HCT116 (cell line): ENCODE measurements at regions not wholly inside any gene's neighbourhood (a gene's known extent, or its start where the extent isn't known, plus 50 kb on each side); places are given as distances from the start of the nearest gene placed in this dataset.

ENCODE experiments used
- ATAC-seq: fragments of 200-7000 bp; cut with Tn5 transposase; 2 replicates; pipeline ENCODE4 v1.9.1; 2020; ENCODE audit warnings: mild to moderate bottlenecking, moderate library complexity
- BruUV-seq: library from RNA; stranded (reverse); fragments of 400-500 nt; replicated peaks from 2 replicates; lab custom pipeline; 2021; lab: Mats Ljungman, UMichigan
- CTCF ChIA-PET: fragments of 300-600 bp; sonication (Branson Sonifier 250); formaldehyde crosslinking; loops from one replicate; lab custom pipeline; 2021; ENCODE audit warnings: antibody characterized with exemption; lab: Charles Lee
- POLR2A ChIA-PET: fragments of 300-600, 350-600 bp; sonication (Branson Sonifier 250); formaldehyde crosslinking; loops from one replicate; lab custom pipeline; 2021; ENCODE audit warnings: antibody characterized with exemption; lab: Charles Lee
- RAD21 ChIA-PET, 2 experiments: fragments of 300-600 bp; sonication (Branson Sonifier 250); formaldehyde crosslinking; loops; one replicate each; lab custom pipeline; 2023; ENCODE audit warnings: low total read pairs in 2 of 2; ENCODE audit not compliant: uncharacterized antibody in 2 of 2, unreplicated experiment in 2 of 2, low non-redundant PET in 1 of 2; lab: Charles Lee
- DNase-seq: peaks from one replicate; pipeline ENCODE4 v3.0.0-alpha.2; 2010; ENCODE audit warnings: low read depth, low spot score
- H2AFZ ChIP-seq: fragments of 200-600 bp; shearing (Covaris generic), sonication (generic); 2 replicates; pipeline ENCODE4 v1.6.1; 2017; ENCODE audit warnings: low read depth, mixed run types, mixed read lengths, antibody characterized with exemption, low read length; ENCODE audit not compliant: poor library complexity, severe bottlenecking
- H3K27ac ChIP-seq: 2 replicates; pipeline ENCODE4 v1.5.1; 2012; ENCODE audit warnings: low read depth, low read length
- H3K27me3 ChIP-seq: fragments of 200-600 bp; sonication (generic); 2 replicates; pipeline ENCODE4 v1.6.1; 2016; ENCODE audit warnings: mixed run types, low read length, mixed read lengths; ENCODE audit not compliant: insufficient read depth
- H3K36me3 ChIP-seq, 2 experiments: fragments of 200-500 bp in 1 of 2; fragments of 200-600 bp in 1 of 2; sonication (Bioruptor generic) in 1 of 2; sonication (generic) in 1 of 2; 2 replicates each; pipeline versions ENCODE4 v1.5.1 to v1.6.1; 2014 to 2016; ENCODE audit warnings: low read length in 2 of 2, inconsistent platforms in 1 of 2, mixed read lengths in 1 of 2, mixed run types in 1 of 2; ENCODE audit not compliant: insufficient read depth in 2 of 2, control insufficient read depth in 1 of 2
- H3K4me1 ChIP-seq, 2 experiments: fragments of 200-600 bp in 1 of 2; sonication (generic) in 1 of 2; 2 replicates each; pipeline versions ENCODE4 v1.5.1 to v1.6.1; 2012 to 2017; ENCODE audit warnings: low read length in 2 of 2, inconsistent platforms in 1 of 2, mild to moderate bottlenecking in 1 of 2, mixed read lengths in 1 of 2, mixed run types in 1 of 2, moderate library complexity in 1 of 2; ENCODE audit not compliant: insufficient read depth in 2 of 2, control insufficient read depth in 1 of 2
- H3K4me2 ChIP-seq: fragments of 200-600 bp; sonication (generic); 2 replicates; pipeline ENCODE4 v1.6.1; 2017; ENCODE audit warnings: mixed run types, low read length, mixed read lengths
- H3K4me3 ChIP-seq, 2 experiments: fragments of 200-600 bp in 1 of 2; sonication (generic) in 1 of 2; replicated peaks in 1 of 2; 2 replicates each; pipeline ENCODE4 v1.5.1; 2011 to 2016; ENCODE audit warnings: low read length in 2 of 2, control low read depth in 1 of 2, low read depth in 1 of 2, mild to moderate bottlenecking in 1 of 2, mixed read lengths in 1 of 2, mixed run types in 1 of 2
- H3K79me2 ChIP-seq: fragments of 200-600 bp; sonication (generic); 2 replicates; pipeline ENCODE4 v1.6.1; 2017; ENCODE audit warnings: mild to moderate bottlenecking, mixed run types, low read length, moderate library complexity, mixed read lengths; ENCODE audit not compliant: insufficient read depth
- H3K9ac ChIP-seq: fragments of 200-600 bp; sonication (generic); 2 replicates; pipeline ENCODE4 v1.6.1; 2016; ENCODE audit warnings: low read length, mixed read lengths
- H3K9me2 ChIP-seq: fragments of 200-600 bp; sonication (generic), shearing (Covaris generic); 2 replicates; pipeline ENCODE4 v1.6.1; 2017; ENCODE audit warnings: mixed run types, mild to moderate bottlenecking, moderate library complexity; ENCODE audit not compliant: insufficient read depth
- H3K9me3 ChIP-seq, 2 experiments: fragments of 200-500 bp in 1 of 2; fragments of 200-600 bp in 1 of 2; sonication (Bioruptor generic) in 1 of 2; sonication (generic) in 1 of 2; 2 replicates each; pipeline ENCODE4 v1.6.1; 2014 to 2017; ENCODE audit warnings: low read length in 2 of 2, mixed read lengths in 2 of 2, inconsistent platforms in 1 of 2, low read depth in 1 of 2, mild to moderate bottlenecking in 1 of 2, mixed run types in 1 of 2, moderate library complexity in 1 of 2; ENCODE audit not compliant: control insufficient read depth in 1 of 2, insufficient read depth in 1 of 2
- H4K20me1 ChIP-seq: fragments of 200-600 bp; sonication (generic), shearing (Covaris generic); 2 replicates; pipeline ENCODE4 v1.6.1; 2017; ENCODE audit warnings: mixed run types, mild to moderate bottlenecking, moderate library complexity; ENCODE audit not compliant: insufficient read depth
- CBX3 ChIP-seq: IDR thresholded peaks from 2 replicates; pipeline ENCODE4 v1.6.1; 2012; ENCODE audit warnings: low read depth
- EGR1 ChIP-seq: IDR thresholded peaks from 2 replicates; pipeline ENCODE4 v1.6.1; 2012; ENCODE audit warnings: low read depth
- EZH2 ChIP-seq: fragments of 200-600 bp; sonication (generic); IDR thresholded peaks from 2 replicates; pipeline ENCODE4 v1.6.1; 2017; ENCODE audit warnings: antibody characterized with exemption, mixed run types
- POLR2AphosphoS5 ChIP-seq: IDR thresholded peaks from 2 replicates; pipeline ENCODE4 v1.6.1; 2011; ENCODE audit warnings: mild to moderate bottlenecking, low read depth, low read length, moderate library complexity
- RAD21 ChIP-seq: IDR thresholded peaks from 2 replicates; pipeline ENCODE4 v1.6.1; 2012; ENCODE audit warnings: low read depth, mild to moderate bottlenecking
- SP1 ChIP-seq: IDR thresholded peaks from 2 replicates; pipeline ENCODE4 v1.6.1; 2012; ENCODE audit warnings: low read depth
- SRF ChIP-seq: IDR thresholded peaks from 2 replicates; pipeline ENCODE4 v1.6.1; 2012; ENCODE audit warnings: low read depth
- TCF7L2 ChIP-seq: IDR thresholded peaks from 2 replicates; pipeline ENCODE4 v1.7.0; 2011; ENCODE audit warnings: borderline replicate concordance, inconsistent platforms; ENCODE audit not compliant: insufficient read depth, insufficient read length; ENCODE audit errors: extremely low read depth
- YY1 ChIP-seq: IDR thresholded peaks from 2 replicates; pipeline ENCODE4 v1.6.1; 2011; ENCODE audit warnings: low read length, low read depth, moderate library complexity, mild to moderate bottlenecking; ENCODE audit not compliant: insufficient replicate concordance; ENCODE audit errors: extremely low read depth
- ZFX ChIP-seq: fragments of 450-650 bp; IDR thresholded peaks from 2 replicates; pipeline ENCODE4 v1.6.1; 2017
- ZNF274 ChIP-seq: fragments of 200-500 bp; sonication (Bioruptor generic); IDR thresholded peaks from 2 replicates; pipeline ENCODE4 v1.6.1; 2014; ENCODE audit warnings: mild to moderate bottlenecking, low read depth, low read length, inconsistent platforms
- intact Hi-C: fragments of 100-400 bp; cut with micrococcal nuclease; formaldehyde crosslinking; loops from 2 replicates; pipeline ENCODE4 v1.10.0; 2022
- TF ChIP-seq, protein P1 (sequence below): IDR thresholded peaks from 2 replicates; pipeline ENCODE4 v1.6.1; 2012; ENCODE audit warnings: low read depth
- TF ChIP-seq, protein P2 (sequence below): IDR thresholded peaks from 2 replicates; pipeline ENCODE4 v1.6.1; 2012
- TF ChIP-seq, protein P3 (sequence below), 3 experiments: fragments of 200-600 bp in 1 of 3; sonication (generic) in 1 of 3; IDR thresholded peaks in 2 of 3; conservative IDR thresholded peaks in 1 of 3; 2 replicates each; pipeline ENCODE4 v1.5.1; 2012 to 2017; ENCODE audit warnings: low read depth in 2 of 3, low read length in 2 of 3, antibody characterized with exemption in 1 of 3, borderline replicate concordance in 1 of 3, control low read depth in 1 of 3, mild to moderate bottlenecking in 1 of 3, mixed read lengths in 1 of 3, mixed run types in 1 of 3, moderate library complexity in 1 of 3; ENCODE audit not compliant: insufficient read depth in 1 of 3
- TF ChIP-seq, protein P4 (sequence below): IDR thresholded peaks from 2 replicates; pipeline ENCODE4 v1.6.1; 2011; ENCODE audit warnings: mild to moderate bottlenecking, low read length, moderate library complexity; ENCODE audit not compliant: insufficient replicate concordance; ENCODE audit errors: extremely low read depth

DNA sequence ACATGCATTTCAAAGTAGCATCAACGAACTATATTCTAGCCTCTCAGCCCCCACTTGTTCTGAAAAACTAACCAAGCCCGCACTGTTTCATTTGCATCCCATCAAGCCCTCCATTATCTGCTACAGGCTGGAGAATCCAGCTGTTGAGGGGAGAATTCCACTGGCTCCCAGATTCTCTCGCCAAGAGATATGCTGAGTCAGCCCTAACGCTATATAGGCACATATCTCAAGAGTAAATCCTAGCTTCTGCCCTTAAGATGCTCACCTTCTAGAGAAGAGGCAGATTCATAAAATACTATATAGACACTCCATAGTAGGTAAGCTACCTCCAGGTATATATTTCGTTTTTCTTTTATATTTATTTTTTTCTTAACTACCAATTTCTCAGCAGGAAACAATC is 266.4 kb upstream of the TARS1 start (continued):
- TF ChIP-seq, protein P1, sequence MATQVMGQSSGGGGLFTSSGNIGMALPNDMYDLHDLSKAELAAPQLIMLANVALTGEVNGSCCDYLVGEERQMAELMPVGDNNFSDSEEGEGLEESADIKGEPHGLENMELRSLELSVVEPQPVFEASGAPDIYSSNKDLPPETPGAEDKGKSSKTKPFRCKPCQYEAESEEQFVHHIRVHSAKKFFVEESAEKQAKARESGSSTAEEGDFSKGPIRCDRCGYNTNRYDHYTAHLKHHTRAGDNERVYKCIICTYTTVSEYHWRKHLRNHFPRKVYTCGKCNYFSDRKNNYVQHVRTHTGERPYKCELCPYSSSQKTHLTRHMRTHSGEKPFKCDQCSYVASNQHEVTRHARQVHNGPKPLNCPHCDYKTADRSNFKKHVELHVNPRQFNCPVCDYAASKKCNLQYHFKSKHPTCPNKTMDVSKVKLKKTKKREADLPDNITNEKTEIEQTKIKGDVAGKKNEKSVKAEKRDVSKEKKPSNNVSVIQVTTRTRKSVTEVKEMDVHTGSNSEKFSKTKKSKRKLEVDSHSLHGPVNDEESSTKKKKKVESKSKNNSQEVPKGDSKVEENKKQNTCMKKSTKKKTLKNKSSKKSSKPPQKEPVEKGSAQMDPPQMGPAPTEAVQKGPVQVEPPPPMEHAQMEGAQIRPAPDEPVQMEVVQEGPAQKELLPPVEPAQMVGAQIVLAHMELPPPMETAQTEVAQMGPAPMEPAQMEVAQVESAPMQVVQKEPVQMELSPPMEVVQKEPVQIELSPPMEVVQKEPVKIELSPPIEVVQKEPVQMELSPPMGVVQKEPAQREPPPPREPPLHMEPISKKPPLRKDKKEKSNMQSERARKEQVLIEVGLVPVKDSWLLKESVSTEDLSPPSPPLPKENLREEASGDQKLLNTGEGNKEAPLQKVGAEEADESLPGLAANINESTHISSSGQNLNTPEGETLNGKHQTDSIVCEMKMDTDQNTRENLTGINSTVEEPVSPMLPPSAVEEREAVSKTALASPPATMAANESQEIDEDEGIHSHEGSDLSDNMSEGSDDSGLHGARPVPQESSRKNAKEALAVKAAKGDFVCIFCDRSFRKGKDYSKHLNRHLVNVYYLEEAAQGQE = no peak
- no peak for TF ChIP-seq TCF7L2
- TF ChIP-seq SP1 = no peak
- TF ChIP-seq, protein P2, sequence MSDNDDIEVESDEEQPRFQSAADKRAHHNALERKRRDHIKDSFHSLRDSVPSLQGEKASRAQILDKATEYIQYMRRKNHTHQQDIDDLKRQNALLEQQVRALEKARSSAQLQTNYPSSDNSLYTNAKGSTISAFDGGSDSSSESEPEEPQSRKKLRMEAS = no peak
- TF ChIP-seq, protein P3, sequence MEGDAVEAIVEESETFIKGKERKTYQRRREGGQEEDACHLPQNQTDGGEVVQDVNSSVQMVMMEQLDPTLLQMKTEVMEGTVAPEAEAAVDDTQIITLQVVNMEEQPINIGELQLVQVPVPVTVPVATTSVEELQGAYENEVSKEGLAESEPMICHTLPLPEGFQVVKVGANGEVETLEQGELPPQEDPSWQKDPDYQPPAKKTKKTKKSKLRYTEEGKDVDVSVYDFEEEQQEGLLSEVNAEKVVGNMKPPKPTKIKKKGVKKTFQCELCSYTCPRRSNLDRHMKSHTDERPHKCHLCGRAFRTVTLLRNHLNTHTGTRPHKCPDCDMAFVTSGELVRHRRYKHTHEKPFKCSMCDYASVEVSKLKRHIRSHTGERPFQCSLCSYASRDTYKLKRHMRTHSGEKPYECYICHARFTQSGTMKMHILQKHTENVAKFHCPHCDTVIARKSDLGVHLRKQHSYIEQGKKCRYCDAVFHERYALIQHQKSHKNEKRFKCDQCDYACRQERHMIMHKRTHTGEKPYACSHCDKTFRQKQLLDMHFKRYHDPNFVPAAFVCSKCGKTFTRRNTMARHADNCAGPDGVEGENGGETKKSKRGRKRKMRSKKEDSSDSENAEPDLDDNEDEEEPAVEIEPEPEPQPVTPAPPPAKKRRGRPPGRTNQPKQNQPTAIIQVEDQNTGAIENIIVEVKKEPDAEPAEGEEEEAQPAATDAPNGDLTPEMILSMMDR (IDR thresholded peaks at IDR 0.05 in 2 of 3, conservative IDR thresholded peaks at IDR 0.05 in 1 of 3; ENCODE audit: borderline replicate concordance in 1 of 3, insufficient read depth in 1 of 3, low read depth in 2 of 3, low read length in 2 of 3) = no peak
- TF ChIP-seq EGR1 = no peak
- TF ChIP-seq CBX3 = no peak

DNA sequence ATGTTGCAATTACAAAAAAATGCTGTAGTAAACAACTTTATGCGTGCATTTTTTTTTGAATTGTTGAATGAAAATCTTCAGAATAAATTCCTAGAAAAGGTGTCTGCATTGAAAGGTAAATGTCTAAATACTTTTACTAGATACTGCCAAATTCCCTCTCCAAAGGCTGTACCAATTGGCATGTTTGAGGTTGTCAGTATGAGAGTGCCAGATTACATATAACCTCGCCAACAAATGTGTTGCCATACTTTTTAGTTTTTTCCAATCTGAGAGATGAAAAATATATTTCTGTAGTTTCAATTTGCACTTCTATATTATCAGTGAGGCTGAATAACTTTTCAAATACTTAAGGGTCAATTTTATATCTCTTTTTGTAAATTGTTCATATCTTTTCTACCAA is 261.5 kb upstream of the TARS1 start:
- H3K9ac ChIP-seq = no peak overlapping the region
- H3K36me3 ChIP-seq = no peaks in the 10 kb centered on the region
- no peaks in the 10 kb centered on the region for H3K4me1 ChIP-seq
- intact Hi-C loops = no loop called here
- H2AFZ ChIP-seq = no peak overlapping the region
- H3K9me3 ChIP-seq = no peaks in the 10 kb centered on the region
- no peak overlapping the region for H3K4me3 ChIP-seq
- no peak overlapping the region for H3K4me2 ChIP-seq
- no peaks in the 10 kb centered on the region for H4K20me1 ChIP-seq
- POLR2A ChIA-PET = no interaction called here
- RAD21 ChIA-PET = no interaction called here
- ATAC-seq (no peak), DNase-seq (no peak)
- CTCF ChIA-PET = interaction anchor here (1.2 kb wide), 1 partner anchor 471 kb away, joined by 3 read pairs; no protein-coding TSS in a partner anchor
- no peaks in the 10 kb centered on the region for H3K27me3 ChIP-seq
- no peaks in the 10 kb centered on the region for H3K79me2 ChIP-seq
- no TSS peak for BruUV-seq
- H3K9me2 ChIP-seq = no peaks in the 10 kb centered on the region
- H3K27ac ChIP-seq = no peak overlapping the region
- TF ChIP-seq EZH2 (no peak), POLR2AphosphoS5 (no peak), ZNF274 (no peak), ZFX (no peak), YY1 (no peak), EGR1 (no peak), TCF7L2 (no peak), SP1 (no peak), SRF (no peak), RAD21 (no peak)
- TF ChIP-seq, protein P4, sequence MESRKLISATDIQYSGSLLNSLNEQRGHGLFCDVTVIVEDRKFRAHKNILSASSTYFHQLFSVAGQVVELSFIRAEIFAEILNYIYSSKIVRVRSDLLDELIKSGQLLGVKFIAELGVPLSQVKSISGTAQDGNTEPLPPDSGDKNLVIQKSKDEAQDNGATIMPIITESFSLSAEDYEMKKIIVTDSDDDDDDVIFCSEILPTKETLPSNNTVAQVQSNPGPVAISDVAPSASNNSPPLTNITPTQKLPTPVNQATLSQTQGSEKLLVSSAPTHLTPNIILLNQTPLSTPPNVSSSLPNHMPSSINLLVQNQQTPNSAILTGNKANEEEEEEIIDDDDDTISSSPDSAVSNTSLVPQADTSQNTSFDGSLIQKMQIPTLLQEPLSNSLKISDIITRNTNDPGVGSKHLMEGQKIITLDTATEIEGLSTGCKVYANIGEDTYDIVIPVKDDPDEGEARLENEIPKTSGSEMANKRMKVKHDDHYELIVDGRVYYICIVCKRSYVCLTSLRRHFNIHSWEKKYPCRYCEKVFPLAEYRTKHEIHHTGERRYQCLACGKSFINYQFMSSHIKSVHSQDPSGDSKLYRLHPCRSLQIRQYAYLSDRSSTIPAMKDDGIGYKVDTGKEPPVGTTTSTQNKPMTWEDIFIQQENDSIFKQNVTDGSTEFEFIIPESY = no peak
- TF ChIP-seq, protein P2 = no peak
